MM.1S (cell line): ENCODE measurements at regions not wholly inside any gene's neighbourhood (a gene's known extent, or its start where the extent isn't known, plus 50 kb on each side); places are given as distances from the start of the nearest gene placed in this dataset.

Experiments used
- CTCF ChIP-seq: fragments of 300-600 bp; sonication (generic); IDR thresholded peaks from 2 replicates; pipeline ENCODE4 v1.5.1; 2016; ENCODE audit warnings: antibody characterized with exemption, low read length, mixed read lengths
- EZH2 ChIP-seq: fragments of 300-600 bp; sonication (generic); optimal IDR thresholded peaks from 2 replicates; pipeline ENCODE3; 2017; ENCODE audit warnings: low read depth, mild to moderate bottlenecking, antibody characterized with exemption, low read length, mixed read lengths
- EZH2phosphoT487 ChIP-seq: fragments of 300-600 bp; sonication (generic); IDR thresholded peaks from 2 replicates; pipeline ENCODE4 v1.6.1; 2018; ENCODE audit warnings: antibody characterized with exemption, low read length

GRCh38 chr1:50354813-50355212, 68.4 kb downstream of the DMRTA2 start:
- TF ChIP-seq CTCF (no peak), EZH2phosphoT487 (no peak), EZH2 (no peak)
